Activated naive CD4-positive, alpha-beta T cell (primary cell): ENCODE measurements at regions not wholly inside any gene's neighbourhood (a gene's known extent, or its start where the extent isn't known, plus 50 kb on each side); places are given as distances from the start of the nearest gene placed in this dataset.

ENCODE experiments used
- DNase-seq, 4 experiments: peaks; one replicate each; lab custom pipeline; 2025; lab: John Stamatoyannopoulos, UW

GRCh38 chr1:201749059-201749690 is 79.8 kb upstream of the IPO9 start:
- no peak for DNase-seq

- no peak for DNase-seq
Observed at GRCh38 chr1:201750120-201750519, 78.8 kb upstream of the IPO9 start.

- DNase-seq = no peak
Observed at GRCh38 chr1:201750934-201751333, 78.0 kb upstream of the IPO9 start.

- DNase-seq = no peak
Observed at GRCh38 chr1:201751872-201752271, 77.1 kb upstream of the IPO9 start.

GRCh38 chr1:201752333-201752732 is 76.6 kb upstream of the IPO9 start:
- DNase-seq = no peak

GRCh38 chr1:201753492-201753891 is 75.5 kb upstream of the IPO9 start:
- no peak for DNase-seq

- no peak for DNase-seq
Observed at GRCh38 chr1:201754353-201754752, 74.6 kb upstream of the IPO9 start.

GRCh38 chr1:201755200-201755599 is 73.8 kb upstream of the IPO9 start:
- DNase-seq = no peak

- no peak for DNase-seq
Observed at GRCh38 chr1:201756406-201756805, 72.6 kb upstream of the IPO9 start.

- DNase-seq = no peak
Observed at GRCh38 chr1:201758499-201759050, 70.4 kb upstream of the IPO9 start.

GRCh38 chr1:201759194-201759815 is 69.7 kb upstream of the IPO9 start:
- no peak for DNase-seq

- no peak for DNase-seq
Observed at GRCh38 chr1:201760516-201760915, 68.4 kb upstream of the IPO9 start.

- DNase-seq = no peak
Observed at GRCh38 chr1:201761178-201761577, 67.8 kb upstream of the IPO9 start.

GRCh38 chr1:201761871-201762270 is 67.1 kb upstream of the IPO9 start:
- DNase-seq = no peak

GRCh38 chr1:201762381-201762780 is 66.6 kb upstream of the IPO9 start:
- DNase-seq = no peak

GRCh38 chr1:201763455-201764140 is 65.4 kb upstream of the IPO9 start:
- no peak for DNase-seq

- DNase-seq = no peak
Observed at GRCh38 chr1:201764166-201764565, 64.8 kb upstream of the IPO9 start.

- DNase-seq = no peak
Observed at GRCh38 chr1:201764579-201764978, 64.4 kb upstream of the IPO9 start.

- DNase-seq = no peak
Observed at GRCh38 chr1:201766131-201766866, 62.7 kb upstream of the IPO9 start.

GRCh38 chr1:201767339-201767738 is 61.6 kb upstream of the IPO9 start:
- no peak for DNase-seq

GRCh38 chr1:201769072-201769471 is 59.9 kb upstream of the IPO9 start:
- DNase-seq = no peak

GRCh38 chr1:201769966-201770365 is 59.0 kb upstream of the IPO9 start:
- DNase-seq = no peak
